HG02938 (cell line): ENCODE measurements at regions not wholly inside any gene's neighbourhood (a gene's known extent, or its start where the extent isn't known, plus 50 kb on each side); places are given as distances from the start of the nearest gene placed in this dataset.

Experiments used
- ATAC-seq: cut with Tn5 transposase; IDR thresholded peaks from one replicate; pipeline ENCODE4 v1.9.1; 2021; ENCODE audit warnings: mild to moderate bottlenecking, moderate library complexity; ENCODE audit not compliant: unreplicated experiment

- ATAC-seq = no peak
These were observed 254.7 kb downstream of the MAN2A1 start for GRCh38 chr5:109944461-109944860.

GRCh38 chr5:109945097-109945678 is 255.5 kb downstream of the MAN2A1 start:
- no peak for ATAC-seq

GRCh38 chr5:109945723-109946480 is 256.2 kb downstream of the MAN2A1 start:
- ATAC-seq = no peak

- ATAC-seq = no peak
These were observed 256.9 kb downstream of the MAN2A1 start for GRCh38 chr5:109946610-109947009.

GRCh38 chr5:109947667-109948066 is 257.9 kb downstream of the MAN2A1 start:
- no peak for ATAC-seq

- ATAC-seq = no peak
These were observed 260.9 kb downstream of the MAN2A1 start for GRCh38 chr5:109950634-109951033.

- no peak for ATAC-seq
These were observed 261.6 kb downstream of the MAN2A1 start for GRCh38 chr5:109951348-109951747.

- ATAC-seq = no peak
These were observed 262.0 kb downstream of the MAN2A1 start for GRCh38 chr5:109951758-109952157.

- no peak for ATAC-seq
These were observed 264.0 kb downstream of the MAN2A1 start for GRCh38 chr5:109953761-109954160.

- no peak for ATAC-seq
These were observed 267.2 kb downstream of the MAN2A1 start for GRCh38 chr5:109956884-109957283.

- ATAC-seq = no peak
These were observed 268.4 kb downstream of the MAN2A1 start for GRCh38 chr5:109958082-109958481.

GRCh38 chr5:109959652-109960051 is 269.9 kb downstream of the MAN2A1 start:
- no peak for ATAC-seq

GRCh38 chr5:109961751-109962150 is 272.0 kb downstream of the MAN2A1 start:
- no peak for ATAC-seq

- ATAC-seq = no peak
These were observed 273.3 kb downstream of the MAN2A1 start for GRCh38 chr5:109962882-109963603.

GRCh38 chr5:109964136-109964535 is 274.4 kb downstream of the MAN2A1 start:
- ATAC-seq = no peak

- ATAC-seq = no peak
These were observed 275.9 kb downstream of the MAN2A1 start for GRCh38 chr5:109965634-109966033.

GRCh38 chr5:109971968-109972367 is 282.2 kb downstream of the MAN2A1 start:
- ATAC-seq = no peak

- ATAC-seq = no peak
These were observed 292.3 kb downstream of the MAN2A1 start for GRCh38 chr5:109981979-109982378.

GRCh38 chr5:109982966-109983534 is 293.3 kb downstream of the MAN2A1 start:
- ATAC-seq = no peak

- no peak for ATAC-seq
These were observed 297.0 kb downstream of the MAN2A1 start for GRCh38 chr5:109986726-109987125.

GRCh38 chr5:109987355-109987754 is 297.6 kb downstream of the MAN2A1 start:
- ATAC-seq = no peak

- ATAC-seq = no peak
These were observed 298.2 kb downstream of the MAN2A1 start for GRCh38 chr5:109987970-109988369.
